ENCODE measurements at regions not wholly inside any gene's neighbourhood (a gene's known extent, or its start where the extent isn't known, plus 50 kb on each side); places are given as distances from the start of the nearest gene placed in this dataset.

GRCh38 chr9:134224127-134224526 lies 59.8 kb upstream of the RNU6ATAC start:
- no peaks in the 10 kb centered on the region for H3K4me1 Mint-ChIP-seq (ENCODE audit: low read depth)
- no peak overlapping the region for H3K27ac Mint-ChIP-seq
- no peak overlapping the region for H3K4me3 Mint-ChIP-seq
- H3K27me3 Mint-ChIP-seq = no peaks in the 10 kb centered on the region
- H3K9me3 Mint-ChIP-seq (ENCODE audit: low read depth) = no peaks in the 10 kb centered on the region
- H3K36me3 Mint-ChIP-seq = no peaks in the 10 kb centered on the region

GRCh38 chr9:134224567-134225093 lies 60.3 kb upstream of the RNU6ATAC start:
- Mint-ChIP-seq H3K27me3 (no peaks in the 10 kb centered on the region), H3K4me1 (ENCODE audit: low read depth) (no peaks in the 10 kb centered on the region), H3K36me3 (no peaks in the 10 kb centered on the region), H3K9me3 (ENCODE audit: low read depth) (no peaks in the 10 kb centered on the region), H3K27ac (no peak overlapping the region), H3K4me3 (no peak overlapping the region)

- Mint-ChIP-seq H3K27me3 (no peaks in the 10 kb centered on the region), H3K9me3 (ENCODE audit: low read depth) (no peaks in the 10 kb centered on the region), H3K27ac (no peak overlapping the region), H3K4me1 (ENCODE audit: low read depth) (no peaks in the 10 kb centered on the region), H3K36me3 (no peaks in the 10 kb centered on the region), H3K4me3 (no peak overlapping the region)
Observed at GRCh38 chr9:134225186-134225585, 60.8 kb upstream of the RNU6ATAC start.

GRCh38 chr9:134225816-134226215 lies 61.5 kb upstream of the RNU6ATAC start:
- H3K27ac Mint-ChIP-seq = no peak overlapping the region

GRCh38 chr9:134226221-134226930 lies 62.0 kb upstream of the RNU6ATAC start:
- Mint-ChIP-seq H3K27me3 (no peaks in the 10 kb centered on the region), H3K36me3 (no peaks in the 10 kb centered on the region), H3K4me3 (no peak overlapping the region), H3K4me1 (ENCODE audit: low read depth) (no peaks in the 10 kb centered on the region), H3K27ac (no peak overlapping the region), H3K9me3 (ENCODE audit: low read depth) (no peaks in the 10 kb centered on the region)

More at GRCh38 chr9:134225816-134226215, 61.5 kb upstream of the RNU6ATAC start:
- Mint-ChIP-seq H3K4me1 (ENCODE audit: low read depth) (no peaks in the 10 kb centered on the region), H3K4me3 (no peak overlapping the region), H3K27me3 (no peaks in the 10 kb centered on the region), H3K9me3 (ENCODE audit: low read depth) (no peaks in the 10 kb centered on the region), H3K36me3 (no peaks in the 10 kb centered on the region)

GRCh38 chr9:134227451-134228411 lies 63.4 kb upstream of the RNU6ATAC start:
- Mint-ChIP-seq H3K4me3 (no peak overlapping the region), H3K4me1 (ENCODE audit: low read depth) (no peaks in the 10 kb centered on the region), H3K27ac (no peak overlapping the region), H3K27me3 (no peaks in the 10 kb centered on the region), H3K9me3 (ENCODE audit: low read depth) (no peaks in the 10 kb centered on the region), H3K36me3 (no peaks in the 10 kb centered on the region)

- Mint-ChIP-seq H3K4me3 (no peak overlapping the region), H3K4me1 (ENCODE audit: low read depth) (no peaks in the 10 kb centered on the region), H3K27ac (no peak overlapping the region), H3K27me3 (no peaks in the 10 kb centered on the region), H3K36me3 (no peaks in the 10 kb centered on the region), H3K9me3 (ENCODE audit: low read depth) (no peaks in the 10 kb centered on the region)
Observed at GRCh38 chr9:134228649-134229048, 64.3 kb upstream of the RNU6ATAC start.

- H3K27me3 Mint-ChIP-seq = no peaks in the 10 kb centered on the region
- H3K4me1 Mint-ChIP-seq (ENCODE audit: low read depth) = no peaks in the 10 kb centered on the region
- no peak overlapping the region for H3K27ac Mint-ChIP-seq
- H3K36me3 Mint-ChIP-seq = no peaks in the 10 kb centered on the region
- no peaks in the 10 kb centered on the region for H3K9me3 Mint-ChIP-seq (ENCODE audit: low read depth)
- H3K4me3 Mint-ChIP-seq = no peak overlapping the region
Observed at GRCh38 chr9:134229466-134230091, 65.2 kb upstream of the RNU6ATAC start.

GRCh38 chr9:134230092-134230941 lies 66.0 kb upstream of the RNU6ATAC start:
- Mint-ChIP-seq H3K27me3 (no peaks in the 10 kb centered on the region), H3K4me3 (no peak overlapping the region), H3K9me3 (ENCODE audit: low read depth) (no peaks in the 10 kb centered on the region), H3K36me3 (no peaks in the 10 kb centered on the region), H3K27ac (no peak overlapping the region), H3K4me1 (ENCODE audit: low read depth) (no peaks in the 10 kb centered on the region)

GRCh38 chr9:134230942-134231325 lies 66.6 kb upstream of the RNU6ATAC start:
- H3K36me3 Mint-ChIP-seq = no peaks in the 10 kb centered on the region
- no peak overlapping the region for H3K27ac Mint-ChIP-seq
- no peaks in the 10 kb centered on the region for H3K4me1 Mint-ChIP-seq (ENCODE audit: low read depth)
- H3K4me3 Mint-ChIP-seq = no peak overlapping the region
- no peaks in the 10 kb centered on the region for H3K9me3 Mint-ChIP-seq (ENCODE audit: low read depth)
- no peaks in the 10 kb centered on the region for H3K27me3 Mint-ChIP-seq

- Mint-ChIP-seq H3K36me3 (no peaks in the 10 kb centered on the region), H3K9me3 (ENCODE audit: low read depth) (no peaks in the 10 kb centered on the region), H3K4me1 (ENCODE audit: low read depth) (no peaks in the 10 kb centered on the region), H3K4me3 (no peak overlapping the region), H3K27ac (no peak overlapping the region), H3K27me3 (no peaks in the 10 kb centered on the region)
Observed at GRCh38 chr9:134231330-134231745, 67.0 kb upstream of the RNU6ATAC start.

- Mint-ChIP-seq H3K9me3 (ENCODE audit: low read depth) (no peaks in the 10 kb centered on the region), H3K27me3 (no peaks in the 10 kb centered on the region), H3K4me1 (ENCODE audit: low read depth) (no peaks in the 10 kb centered on the region), H3K4me3 (no peak overlapping the region), H3K36me3 (no peaks in the 10 kb centered on the region), H3K27ac (no peak overlapping the region)
Observed at GRCh38 chr9:134231767-134232166, 67.4 kb upstream of the RNU6ATAC start.

- Mint-ChIP-seq H3K4me1 (ENCODE audit: low read depth) (no peaks in the 10 kb centered on the region), H3K4me3 (no peak overlapping the region)
Observed at GRCh38 chr9:134233022-134233421, 68.7 kb upstream of the RNU6ATAC start.

GRCh38 chr9:134234001-134234660 lies 69.8 kb upstream of the RNU6ATAC start:
- H3K36me3 Mint-ChIP-seq = no peaks in the 10 kb centered on the region
- H3K4me1 Mint-ChIP-seq (ENCODE audit: low read depth) = no peaks in the 10 kb centered on the region
- H3K9me3 Mint-ChIP-seq (ENCODE audit: low read depth) = no peaks in the 10 kb centered on the region
- no peak overlapping the region for H3K4me3 Mint-ChIP-seq
- H3K27me3 Mint-ChIP-seq = peaks cover 2% of the 10 kb centered on the region
- H3K27ac Mint-ChIP-seq = no peak overlapping the region

More at GRCh38 chr9:134233022-134233421, 68.7 kb upstream of the RNU6ATAC start:
- Mint-ChIP-seq H3K9me3 (ENCODE audit: low read depth) (no peaks in the 10 kb centered on the region), H3K36me3 (no peaks in the 10 kb centered on the region), H3K27ac (no peak overlapping the region), H3K27me3 (no peaks in the 10 kb centered on the region)
